Activated effector memory CD4-positive, alpha-beta T cell treated with Interleukin-2 at 50 U/mL for 16 hours (primary cell): ENCODE measurements at regions not wholly inside any gene's neighbourhood (a gene's known extent, or its start where the extent isn't known, plus 50 kb on each side); places are given as distances from the start of the nearest gene placed in this dataset.
"Not testable (repeated sequence)": the region's sequence is repeated elsewhere in the genome, so short reads cannot be mapped to it uniquely, and the experiment has no call there.

Source experiments
- DNase-seq: peaks from one replicate; pipeline ENCODE4 v3.0.0-alpha.2; 2020

DNA sequence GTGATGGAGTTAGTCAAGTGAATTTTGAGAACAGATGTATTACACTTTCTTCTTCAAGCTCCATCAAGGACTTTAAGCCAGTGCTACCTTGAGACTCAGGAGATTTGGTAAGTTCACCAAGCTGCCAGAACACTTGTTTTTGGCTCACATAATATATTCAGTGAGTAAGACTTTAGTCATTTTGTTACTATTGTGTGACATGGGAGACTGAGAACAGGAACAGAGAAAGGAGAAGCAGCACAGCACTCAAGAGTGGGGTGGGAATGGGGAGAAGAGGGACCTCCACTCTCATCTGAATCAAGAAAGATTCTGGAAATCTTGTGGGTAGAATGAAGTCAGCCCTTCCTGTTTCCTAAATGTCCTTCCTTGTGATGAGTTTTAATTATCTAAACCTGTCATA, 87.3 kb upstream of the TET2 start:
- no peak for DNase-seq

DNA sequence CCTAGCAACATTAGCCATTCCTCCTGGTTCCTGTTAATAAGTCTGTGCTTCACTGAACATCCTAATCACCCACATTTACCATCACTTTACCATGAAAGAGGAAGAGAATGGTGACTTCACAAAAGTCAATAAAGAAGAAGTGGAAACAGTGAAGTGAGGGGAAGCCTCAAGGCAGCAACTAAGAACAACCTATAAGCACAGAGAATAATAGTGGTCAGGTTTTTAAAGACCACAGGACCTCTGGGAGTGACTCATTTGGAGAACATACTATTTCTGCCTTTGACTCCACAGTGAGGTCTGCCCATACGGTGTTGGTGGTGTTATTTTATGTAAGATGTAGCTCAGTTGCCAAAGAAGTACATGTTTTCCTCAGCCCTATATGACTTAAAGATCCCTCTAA, 86.0 kb upstream of the TET2 start:
- no peak for DNase-seq

DNA sequence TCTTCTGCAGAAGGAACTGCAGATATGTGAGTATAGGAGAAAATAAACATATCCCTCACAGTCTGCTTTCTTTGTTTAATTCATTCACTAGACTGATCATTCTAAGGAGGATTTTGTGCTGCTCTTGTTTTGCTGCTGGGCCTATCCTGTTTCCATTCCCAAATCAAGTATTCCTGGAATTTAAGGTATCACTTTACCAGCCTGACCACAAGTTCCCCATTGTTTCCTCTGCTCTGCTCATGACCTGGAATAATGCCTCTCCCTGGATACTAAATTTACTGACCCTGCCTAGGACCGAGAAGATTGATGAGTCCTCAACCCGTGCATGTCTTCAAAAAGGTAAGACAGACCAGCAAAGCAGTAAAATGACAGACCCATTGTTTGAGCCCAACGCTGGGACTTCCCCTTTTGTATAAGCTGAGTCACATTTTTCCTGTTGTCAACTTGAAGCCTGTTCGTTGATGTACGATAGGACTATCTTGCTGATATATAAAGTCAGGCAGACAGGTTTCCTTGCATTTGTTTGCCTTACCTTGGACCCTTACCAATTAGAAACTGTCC, 85.5 kb upstream of the TET2 start:
- DNase-seq, result no peak

DNA sequence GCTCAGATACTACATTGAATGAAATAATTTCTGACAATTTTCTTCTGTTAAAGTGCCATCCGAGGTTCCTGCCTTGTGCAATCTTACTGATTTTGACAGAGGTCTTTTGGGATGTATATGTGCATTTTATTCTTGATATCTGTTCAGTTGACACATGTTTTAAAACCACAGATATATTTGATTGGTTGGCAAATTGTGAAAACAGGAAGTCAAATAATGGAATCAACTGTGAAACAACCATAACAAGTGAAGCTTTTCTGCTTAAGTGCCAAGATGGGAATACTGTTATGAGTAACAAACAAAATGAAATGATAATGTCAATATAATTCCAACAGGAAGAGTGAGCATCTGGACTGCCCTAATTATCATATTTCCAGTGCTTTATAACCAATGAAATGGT, 84.9 kb upstream of the TET2 start:
- no peak for DNase-seq

DNA sequence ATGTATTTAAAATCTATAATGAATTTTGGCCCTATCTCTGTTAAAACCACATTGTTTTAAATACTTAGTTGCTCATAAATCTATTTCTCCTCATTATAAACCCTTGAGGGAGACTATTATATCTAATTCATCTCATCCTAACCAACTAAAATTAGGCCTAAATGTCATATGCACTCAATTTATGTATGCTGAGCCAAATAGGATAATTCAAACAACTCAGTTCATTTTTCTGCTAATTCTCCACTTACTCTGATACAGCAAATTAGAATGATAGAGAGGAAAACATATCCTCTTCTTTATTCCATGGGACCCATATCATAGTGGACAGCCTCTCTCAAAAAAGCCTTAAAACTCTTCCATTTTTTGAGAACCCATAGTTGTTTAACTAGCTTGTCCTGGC, 80.3 kb upstream of the TET2 start:
- no peak for DNase-seq

DNA sequence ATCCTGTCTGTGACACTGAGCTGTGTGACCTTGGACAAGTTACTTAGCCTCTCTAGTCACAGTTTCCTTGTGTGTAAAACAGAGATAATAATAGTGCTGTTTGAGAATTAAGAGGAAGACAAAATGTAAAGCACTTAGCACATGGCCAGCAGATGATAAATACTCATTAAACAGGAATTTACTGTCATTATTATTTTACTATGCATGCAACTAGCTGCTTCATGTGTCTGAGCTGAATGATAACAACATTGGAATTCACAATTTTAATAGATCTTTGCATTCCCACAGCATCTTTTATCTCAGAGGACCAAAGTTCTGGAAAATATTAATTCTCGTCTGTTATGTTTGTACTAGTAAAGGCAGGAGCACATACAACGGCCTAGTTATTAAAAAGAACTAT, 79.2 kb upstream of the TET2 start:
- no peak for DNase-seq

DNA sequence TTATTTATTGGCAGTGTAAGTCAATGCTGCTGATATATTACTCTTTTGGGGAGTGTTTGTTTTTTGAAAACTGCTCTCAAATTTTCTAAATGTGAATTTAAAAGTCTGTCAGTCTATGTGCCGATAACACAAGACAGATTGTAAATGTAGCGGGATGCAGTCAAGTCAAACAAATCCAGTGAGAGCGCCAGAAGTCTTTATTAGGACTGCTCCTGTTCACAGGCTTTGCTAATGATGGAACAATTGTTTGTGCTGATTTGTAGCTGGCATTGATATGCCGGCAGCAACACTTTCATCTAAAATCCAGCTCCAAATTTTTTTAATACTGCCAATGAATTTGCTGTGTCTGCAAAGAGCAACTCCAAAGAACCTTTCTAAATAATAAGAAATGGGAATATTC, 78.7 kb upstream of the TET2 start:
- no peak for DNase-seq

DNA sequence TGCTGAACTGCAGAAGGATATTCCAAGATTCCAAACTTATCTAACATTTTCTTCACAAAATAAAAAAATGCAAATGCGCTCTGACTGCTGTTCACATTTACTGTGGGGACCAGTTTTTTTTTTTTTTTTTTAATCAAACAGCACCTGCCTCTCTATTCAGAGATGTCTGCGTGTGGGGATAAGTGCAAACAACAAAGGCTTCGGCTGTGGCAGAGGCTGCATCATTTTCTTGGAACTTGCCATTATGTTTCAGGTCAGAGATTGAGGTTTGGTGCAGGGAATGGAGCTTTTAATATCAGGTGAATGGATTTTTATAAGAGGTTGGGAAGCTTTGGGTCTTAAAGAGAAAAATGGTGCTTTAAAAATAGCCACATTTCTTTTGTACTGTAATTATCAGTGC, 78.2 kb upstream of the TET2 start:
- DNase-seq, result no peak

DNA sequence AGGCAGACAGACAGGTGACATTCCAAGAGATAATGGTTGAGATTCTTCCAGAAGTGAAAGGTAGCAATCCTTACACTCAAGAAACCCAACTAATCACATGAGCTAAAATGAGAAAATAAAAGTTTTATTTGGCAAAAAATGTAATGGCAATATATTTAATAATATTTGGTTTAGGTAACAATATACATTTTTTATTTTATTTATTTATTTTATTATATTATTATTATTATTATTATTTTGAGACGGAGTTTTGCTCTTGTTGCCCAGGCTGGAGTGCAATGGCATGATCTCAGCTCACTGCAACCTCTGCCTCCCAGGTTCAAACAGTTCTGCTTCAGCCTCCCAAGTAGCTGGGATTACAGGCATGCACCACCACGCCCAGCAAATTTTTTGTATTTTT, 74.6 kb upstream of the TET2 start:
- not testable (repeated sequence) for DNase-seq

DNA sequence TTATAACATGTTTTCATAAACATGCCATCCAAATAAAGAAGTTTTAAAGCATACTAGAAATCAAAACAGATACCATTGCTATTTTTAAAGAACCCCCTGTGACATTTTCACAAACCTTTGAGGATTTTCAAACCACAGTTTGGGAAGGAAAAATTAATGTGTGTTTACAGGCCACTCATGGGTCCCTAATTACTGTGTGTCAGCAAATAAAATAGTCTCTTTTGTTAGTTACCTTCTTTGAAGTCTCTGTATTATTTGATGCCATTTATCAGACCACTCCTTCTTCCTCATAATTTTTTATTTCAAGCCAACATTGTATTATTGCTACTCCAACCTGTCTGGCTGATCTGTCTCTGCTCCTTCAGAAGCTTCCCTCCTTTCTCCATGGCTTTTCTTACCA, 72.6 kb upstream of the TET2 start:
- no peak for DNase-seq

DNA sequence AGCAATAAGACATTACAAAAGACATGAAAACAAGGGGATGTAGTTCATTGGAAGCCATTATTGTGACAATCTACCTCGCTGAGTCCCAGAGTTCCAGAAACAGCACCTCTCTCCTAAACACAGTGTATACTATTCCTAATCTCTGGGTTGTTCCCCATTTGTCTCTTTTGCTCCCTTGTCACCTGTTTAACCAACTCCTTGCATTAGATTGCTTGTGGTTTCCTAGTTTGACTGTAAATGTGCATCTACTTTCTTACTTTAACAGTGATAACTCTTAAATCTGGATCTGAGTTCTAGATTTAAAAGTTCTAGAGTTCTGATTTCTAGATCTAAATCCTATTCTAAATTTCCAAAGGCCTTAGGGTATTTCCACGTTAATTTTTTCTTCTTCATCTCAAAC, 71.6 kb upstream of the TET2 start:
- DNase-seq, result no peak

DNA sequence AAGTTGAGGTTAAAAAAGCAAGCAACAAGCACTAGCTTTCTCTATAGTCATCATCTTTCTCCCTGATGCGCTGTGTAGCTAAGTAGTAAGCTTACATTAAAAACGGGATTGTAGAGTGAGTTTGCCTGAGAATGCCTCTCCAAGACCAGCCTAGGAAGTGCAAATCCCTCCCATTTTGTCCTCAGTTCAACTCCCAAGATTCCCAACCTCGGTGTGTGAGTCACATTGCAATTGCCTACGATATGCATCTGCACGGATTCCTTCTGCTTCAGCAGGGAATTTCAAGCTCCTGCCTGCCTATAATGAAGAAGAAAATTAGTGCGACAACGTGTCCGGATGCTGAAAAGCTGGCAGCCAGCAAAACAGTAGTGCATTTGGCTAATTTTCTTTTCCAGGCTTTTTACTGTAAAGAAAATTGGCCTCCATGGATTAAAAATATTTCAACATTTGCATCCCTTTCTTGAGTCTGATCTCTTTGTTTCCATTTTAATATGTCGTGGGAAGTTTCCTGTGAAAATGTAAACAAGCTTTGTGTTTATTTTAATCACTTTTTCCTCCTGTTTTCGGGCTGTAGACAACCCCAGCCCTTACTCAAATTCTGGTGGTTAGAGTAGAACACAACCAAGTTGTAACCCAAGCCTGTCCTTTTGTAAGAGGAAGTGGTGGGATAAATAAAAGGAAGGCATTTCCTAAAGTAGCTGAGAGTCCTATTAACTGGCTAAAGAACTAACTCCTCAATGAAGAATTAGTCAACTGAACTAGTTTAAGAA, 58.4 kb upstream of the TET2 start:
- no peak for DNase-seq

DNA sequence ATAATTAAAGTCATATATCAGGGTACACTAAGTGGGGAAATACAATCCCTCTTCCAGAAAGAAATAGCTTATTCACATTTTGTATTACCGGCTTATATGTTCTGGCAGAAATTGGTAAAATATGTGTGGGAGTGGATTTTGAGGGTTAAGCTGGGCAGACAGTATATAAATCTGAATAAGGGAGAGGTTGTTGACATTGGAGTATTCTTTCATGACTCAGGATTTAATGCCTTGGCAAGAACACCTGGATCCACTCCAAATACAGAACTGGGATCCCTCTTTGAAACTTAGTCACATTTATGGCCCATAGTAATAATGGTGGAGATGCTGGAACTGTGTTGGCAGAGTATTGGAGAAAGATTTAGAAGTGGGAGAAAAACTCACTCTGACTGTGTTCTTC, 54.3 kb upstream of the TET2 start:
- DNase-seq, result no peak

DNA sequence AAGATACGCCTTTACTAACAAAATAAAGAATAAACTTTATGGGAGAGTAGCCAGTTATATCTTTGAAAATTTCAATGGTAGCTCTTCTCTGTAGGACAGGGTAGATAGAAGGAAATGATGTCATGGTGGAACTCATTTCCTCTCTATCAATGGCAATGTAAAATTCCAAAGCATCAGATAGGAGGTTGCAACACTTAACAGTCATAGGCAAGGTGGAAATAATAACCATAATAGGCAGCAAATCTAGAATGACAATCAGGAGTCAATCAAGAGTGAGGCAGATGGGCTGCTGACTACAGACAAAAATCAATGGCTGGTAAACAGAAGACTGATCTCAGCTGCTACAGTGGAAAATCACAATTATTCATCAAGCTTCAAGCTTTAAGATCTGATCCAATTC, 53.9 kb upstream of the TET2 start:
- DNase-seq, result no peak

DNA sequence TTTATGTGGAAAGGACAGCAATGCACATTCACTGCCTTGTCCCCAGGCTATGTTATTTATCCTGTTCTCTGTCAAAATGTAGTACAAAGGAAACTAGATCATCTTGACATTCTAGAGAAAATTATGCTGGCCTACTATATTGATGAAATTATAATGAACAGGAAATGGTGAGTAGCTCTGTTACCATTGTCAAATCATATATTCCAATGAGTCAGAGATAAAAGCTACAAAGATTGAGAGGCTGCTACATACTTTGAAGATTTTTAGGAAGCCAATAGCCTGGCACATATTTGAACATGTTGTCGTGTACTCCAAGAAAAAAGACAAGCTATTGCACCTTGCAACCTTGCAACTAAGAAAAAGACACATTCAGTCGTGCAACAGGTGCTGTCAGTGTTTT, 52.7 kb upstream of the TET2 start:
- DNase-seq, result no peak
